ENCODE measurements at regions not wholly inside any gene's neighbourhood (a gene's known extent, or its start where the extent isn't known, plus 50 kb on each side); places are given as distances from the start of the nearest gene placed in this dataset.
"Not testable (repeated sequence)": the region's sequence is repeated elsewhere in the genome, so short reads cannot be mapped to it uniquely, and the experiment has no call there.

- TF ChIP-seq POLR2AphosphoS5 (IDR thresholded peaks at IDR 0.05) (no peak), EP300 (IDR thresholded peaks at IDR 0.05) (no peak), POLR2A (IDR thresholded peaks at IDR 0.05) (no peak), CTCF (IDR thresholded peaks at IDR 0.05) (no peak)
- WGBS, 2 donors = 17 to 36% methylated on average over 13 of the region's 13 CpGs
- H3K36me3 ChIP-seq = no peaks in the 10 kb centered on the region
- intact Hi-C loops (cut with DNase I) = no loop called here
- no peaks in the 10 kb centered on the region for H3K4me1 ChIP-seq
- no peaks in the 10 kb centered on the region for H3K27me3 ChIP-seq
- no peak overlapping the region for H3K27ac ChIP-seq
- no peak overlapping the region for H3K4me3 ChIP-seq
- H3K9me3 ChIP-seq = no peaks in the 10 kb centered on the region
- DNase-seq = no peak
These were observed 122.8 kb upstream of the RAB4A start for GRCh38 chr1:229148041-229148671.

- H3K4me3 ChIP-seq = no peak overlapping the region
- 69 to 76% methylated on average over 7 of the region's 7 CpGs for WGBS, 2 donors
- no peak overlapping the region for H3K27ac ChIP-seq
- intact Hi-C loops (cut with DNase I) = no loop called here
- no peak for TF ChIP-seq EP300 (IDR thresholded peaks at IDR 0.05)
- DNase-seq = no peak
- no peaks in the 10 kb centered on the region for H3K4me1 ChIP-seq
- no peaks in the 10 kb centered on the region for H3K27me3 ChIP-seq
- H3K36me3 ChIP-seq = no peaks in the 10 kb centered on the region
- no peaks in the 10 kb centered on the region for H3K9me3 ChIP-seq
These were observed 122.2 kb upstream of the RAB4A start for GRCh38 chr1:229148743-229149142.

- Histone ChIP-seq H3K4me1 (no peaks in the 10 kb centered on the region), H3K27me3 (no peaks in the 10 kb centered on the region), H3K36me3 (no peaks in the 10 kb centered on the region), H3K27ac (no peak overlapping the region), H3K4me3 (no peak overlapping the region), H3K9me3 (no peaks in the 10 kb centered on the region)
- WGBS, 2 donors = 94 to 97% methylated on average over 2 of the region's 2 CpGs
- DNase-seq = no peak
- no peak for TF ChIP-seq CTCF (IDR thresholded peaks at IDR 0.05)
- no peak for TF ChIP-seq POLR2A (IDR thresholded peaks at IDR 0.05)
- no peak for TF ChIP-seq POLR2AphosphoS5 (IDR thresholded peaks at IDR 0.05)
- TF ChIP-seq EP300 (IDR thresholded peaks at IDR 0.05) = no peak
- intact Hi-C loops (cut with DNase I) = no loop called here
These were observed 121.5 kb upstream of the RAB4A start for GRCh38 chr1:229149435-229149834.

- intact Hi-C loops (cut with DNase I) = no loop called here
These were observed 120.4 kb upstream of the RAB4A start for GRCh38 chr1:229150518-229150917.

GRCh38 chr1:229151412-229151811 lies 119.5 kb upstream of the RAB4A start:
- H3K27ac ChIP-seq; H3K9me3 ChIP-seq; DNase-seq; intact Hi-C loops (cut with DNase I); H3K36me3 ChIP-seq; H3K4me1 ChIP-seq; H3K27me3 ChIP-seq; H3K4me3 ChIP-seq: not testable (repeated sequence)
- 93 to 94% methylated on average over 4 of the region's 4 CpGs for WGBS, 2 donors

More at GRCh38 chr1:229150518-229150917, 120.4 kb upstream of the RAB4A start:
- Histone ChIP-seq H3K9me3 (no peaks in the 10 kb centered on the region), H3K36me3 (no peaks in the 10 kb centered on the region), H3K27me3 (no peaks in the 10 kb centered on the region), H3K4me1 (no peaks in the 10 kb centered on the region), H3K4me3 (no peak overlapping the region), H3K27ac (no peak overlapping the region)
- 89 to 93% methylated on average over 7 of the region's 7 CpGs for WGBS, 2 donors
- no peak for DNase-seq
- TF ChIP-seq CTCF (IDR thresholded peaks at IDR 0.05) = no peak

- intact Hi-C loops (cut with DNase I) = no loop called here
These were observed 118.6 kb upstream of the RAB4A start for GRCh38 chr1:229152311-229152710.

More at GRCh38 chr1:229152311-229152710, 118.6 kb upstream of the RAB4A start:
- no peak overlapping the region for H3K4me3 ChIP-seq
- 81 to 92% methylated on average over 2 of the region's 2 CpGs for WGBS, 2 donors
- TF ChIP-seq POLR2A (IDR thresholded peaks at IDR 0.05) (no peak), POLR2AphosphoS5 (IDR thresholded peaks at IDR 0.05) (no peak), EP300 (IDR thresholded peaks at IDR 0.05) (no peak), CTCF (IDR thresholded peaks at IDR 0.05) (no peak)
- no peak overlapping the region for H3K27ac ChIP-seq
- H3K36me3 ChIP-seq = no peaks in the 10 kb centered on the region
- peaks cover 0 to 14% (median 0%) of the 10 kb centered on the region in 4 donors for H3K4me1 ChIP-seq
- no peaks in the 10 kb centered on the region for H3K9me3 ChIP-seq
- no peak for DNase-seq
- no peaks in the 10 kb centered on the region for H3K27me3 ChIP-seq

Measured in sigmoid colon (tissue), 6 donors.